Stimulated activated CD8-positive, alpha-beta memory T cell treated with anti-CD3 and anti-CD28 coated beads, Interleukin-15, amount 100 ng/mL, for 1 hour (primary cell): ENCODE measurements at regions not wholly inside any gene's neighbourhood (a gene's known extent, or its start where the extent isn't known, plus 50 kb on each side); places are given as distances from the start of the nearest gene placed in this dataset.

Experiments used
- DNase-seq: peaks from one replicate; pipeline ENCODE4 v3.0.0-alpha.2; 2020; ENCODE audit warnings: low read depth

GRCh38 chr18:41353777-41354528 lies 601.1 kb upstream of the PIK3C3 start:
- DNase-seq: no peak

DNA sequence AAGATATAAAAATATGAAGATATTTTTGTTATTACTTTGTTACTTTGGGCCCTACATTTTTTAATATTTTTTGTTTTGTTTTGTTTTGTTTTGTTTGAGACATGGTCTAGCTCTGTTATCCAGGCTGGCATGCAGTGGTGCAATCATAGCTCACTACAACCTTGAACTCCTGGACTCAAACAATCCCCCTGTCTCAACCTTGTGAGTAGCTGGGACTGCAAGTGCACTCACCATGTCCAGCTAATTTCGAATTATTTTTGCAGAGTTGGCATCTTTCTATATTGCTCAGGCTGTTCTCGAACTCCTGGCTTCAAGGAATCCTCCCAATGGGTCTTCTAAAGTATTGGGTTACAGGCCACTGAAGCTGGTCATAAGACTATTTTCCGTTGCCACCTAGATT lies 603.6 kb upstream of the PIK3C3 start:
- DNase-seq: no peak

DNA sequence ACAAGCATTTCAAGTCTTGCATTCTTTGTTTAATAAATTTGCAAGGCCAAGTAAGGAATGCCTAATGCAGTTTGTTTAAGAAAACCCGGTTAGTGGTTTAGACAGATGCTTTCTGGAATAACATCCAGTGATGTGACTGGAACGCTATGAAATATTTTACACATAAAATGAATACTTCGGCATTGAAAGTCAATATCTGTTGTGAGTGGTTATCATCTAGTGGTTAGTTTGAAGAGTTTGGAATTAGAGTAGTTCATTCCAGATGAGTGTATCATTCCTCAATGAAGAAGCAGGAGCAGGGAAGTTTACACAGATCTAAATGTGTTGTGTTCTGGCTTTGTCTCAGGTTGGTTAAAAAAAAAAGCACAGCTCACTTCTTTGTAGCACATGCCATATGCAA lies 608.0 kb upstream of the PIK3C3 start:
- no peak for DNase-seq

- DNase-seq: no peak
Measured at GRCh38 chr18:41343808-41344207, 611.2 kb upstream of the PIK3C3 start.

DNA sequence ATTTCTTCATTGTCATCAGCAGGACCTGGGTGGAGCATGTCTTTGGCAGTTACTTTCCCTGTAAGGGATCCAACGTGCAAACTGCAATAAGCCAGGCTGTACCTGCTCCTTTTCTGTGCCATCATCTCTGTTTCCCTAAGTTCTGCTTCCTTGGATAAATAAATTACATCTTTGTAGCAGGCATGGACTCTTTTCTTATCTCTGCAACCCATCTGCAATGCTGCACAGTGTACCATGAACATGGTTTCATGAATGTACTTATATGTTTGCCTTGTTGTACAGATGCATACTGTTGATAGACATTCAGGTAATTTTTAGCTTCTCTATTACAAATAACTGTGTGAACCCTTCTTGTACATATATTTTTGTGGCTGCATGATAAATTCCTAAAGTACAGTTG lies 616.7 kb upstream of the PIK3C3 start:
- DNase-seq: no peak

GRCh38 chr18:41331661-41332060 lies 623.4 kb upstream of the PIK3C3 start:
- no peak for DNase-seq

GRCh38 chr18:41326311-41326710 lies 628.7 kb upstream of the PIK3C3 start:
- no peak for DNase-seq

- no peak for DNase-seq
Measured at GRCh38 chr18:41324934-41325333, 630.1 kb upstream of the PIK3C3 start.

DNA sequence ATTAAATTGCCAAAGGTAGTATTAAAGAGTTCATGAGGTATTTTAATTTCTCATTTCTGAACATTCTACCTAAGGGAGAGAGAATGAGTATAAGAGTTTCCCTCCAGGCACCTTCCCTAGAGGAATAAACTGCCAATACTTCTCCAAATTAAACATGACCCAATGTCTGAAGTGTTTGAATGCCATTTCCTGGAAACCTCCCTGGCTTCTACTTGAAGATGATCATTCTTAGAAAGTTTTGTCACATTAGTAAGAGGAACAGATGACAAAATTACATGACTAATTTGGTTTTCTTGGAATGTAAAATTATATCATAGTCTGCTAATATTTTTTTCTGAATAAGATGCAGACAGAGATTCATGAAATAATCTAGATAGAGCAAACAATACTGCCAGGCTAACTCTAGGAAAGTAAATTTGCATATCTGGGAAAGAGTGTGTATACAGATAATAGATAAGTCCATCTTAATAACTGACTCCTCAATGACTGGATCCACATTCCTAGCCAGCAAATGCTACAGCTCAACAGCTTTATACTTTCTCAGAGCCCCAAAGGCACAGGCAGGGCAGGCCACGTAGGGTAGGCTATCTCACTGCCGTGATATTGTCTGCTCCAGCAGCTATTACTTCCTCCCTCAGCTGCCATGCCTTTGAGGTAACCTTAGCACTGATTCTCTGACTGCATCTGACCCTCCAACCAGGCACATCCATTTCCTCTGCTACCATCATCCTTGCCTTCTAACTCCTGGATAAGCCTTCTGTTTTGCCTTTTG lies 630.8 kb upstream of the PIK3C3 start:
- DNase-seq: no peak

DNA sequence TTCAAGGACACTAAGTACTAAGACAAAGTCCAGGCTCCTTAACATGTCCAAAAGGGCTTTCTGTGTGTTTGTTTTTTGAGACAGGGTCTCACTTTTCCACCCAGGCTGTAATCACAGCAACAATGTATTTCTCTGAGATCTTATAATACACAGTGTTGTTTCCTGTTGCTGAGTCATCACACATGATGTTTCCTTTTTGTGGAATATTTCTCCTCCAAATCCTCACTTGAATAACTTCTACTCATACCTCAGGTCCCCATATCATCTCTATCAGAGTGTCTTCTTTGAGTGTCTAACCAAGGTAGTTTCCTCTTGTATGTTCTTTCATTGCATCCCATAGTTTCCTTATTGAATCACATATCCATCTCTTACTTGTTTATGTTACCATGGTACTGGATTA lies 632.0 kb upstream of the PIK3C3 start:
- DNase-seq: no peak

DNA sequence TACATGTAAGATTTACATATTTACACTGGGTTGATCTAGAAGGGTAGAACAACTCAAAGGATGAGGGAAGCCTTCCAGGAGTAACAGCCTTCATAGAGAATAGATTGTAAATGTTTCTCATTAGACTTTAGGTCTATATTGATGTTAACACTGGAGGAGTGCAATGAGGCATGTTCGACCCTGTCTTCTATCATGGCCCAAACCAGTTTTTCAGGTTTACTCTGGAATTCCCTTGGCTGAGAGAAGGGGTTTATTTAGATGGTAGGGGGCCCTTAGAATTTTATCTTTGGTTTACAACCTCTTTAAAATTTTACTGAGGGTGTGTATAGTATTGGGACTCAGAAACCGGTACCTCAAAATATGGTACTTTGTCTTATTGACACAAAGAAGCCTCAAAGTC lies 634.9 kb upstream of the PIK3C3 start:
- DNase-seq: no peak

GRCh38 chr18:41315134-41315533 lies 639.9 kb upstream of the PIK3C3 start:
- no peak for DNase-seq

DNA sequence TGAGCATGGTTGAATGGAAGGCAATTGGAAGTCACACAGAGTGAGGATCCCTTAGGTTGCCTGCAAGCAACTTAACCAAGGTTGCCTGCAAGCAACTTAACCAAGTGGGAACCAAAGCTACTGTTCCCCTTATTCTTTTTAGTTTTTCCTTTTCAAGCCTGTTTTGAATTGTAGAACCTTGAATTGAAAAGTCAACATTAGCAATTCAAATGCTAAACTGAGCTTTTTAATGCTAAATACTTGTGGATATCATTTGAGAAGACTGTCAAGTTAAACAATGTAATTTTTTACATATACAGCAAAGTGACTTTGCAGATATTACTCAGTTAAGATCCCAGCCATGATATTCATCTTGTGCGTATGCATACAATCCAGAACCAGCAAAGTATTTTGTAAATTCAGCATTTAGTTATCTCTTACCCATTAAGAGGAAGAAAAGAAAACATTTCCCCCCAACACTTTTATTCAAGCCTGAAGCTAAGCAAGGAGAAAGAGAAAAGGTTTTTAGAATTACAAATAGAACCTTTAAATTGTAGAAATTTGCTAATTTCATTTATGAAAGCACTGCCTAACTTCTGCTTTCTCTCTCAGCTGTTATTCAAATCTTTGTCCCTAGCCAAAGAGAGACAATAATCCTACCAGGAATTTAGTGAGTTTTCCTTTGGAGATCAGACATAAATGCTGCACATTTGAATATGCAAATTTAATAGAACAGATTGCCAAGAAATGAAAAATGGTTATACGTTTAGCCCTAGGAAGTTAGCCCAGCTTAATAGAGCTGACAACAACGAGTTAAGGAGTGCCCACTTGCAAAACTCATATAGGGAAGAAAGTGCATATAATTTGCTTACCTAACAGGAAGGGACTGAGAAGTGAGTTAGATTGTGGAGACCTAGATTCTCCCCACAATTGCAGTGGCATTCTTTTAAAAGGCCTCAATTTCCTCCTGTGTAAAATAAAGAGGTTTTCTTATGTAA lies 643.2 kb upstream of the PIK3C3 start:
- DNase-seq: no peak

DNA sequence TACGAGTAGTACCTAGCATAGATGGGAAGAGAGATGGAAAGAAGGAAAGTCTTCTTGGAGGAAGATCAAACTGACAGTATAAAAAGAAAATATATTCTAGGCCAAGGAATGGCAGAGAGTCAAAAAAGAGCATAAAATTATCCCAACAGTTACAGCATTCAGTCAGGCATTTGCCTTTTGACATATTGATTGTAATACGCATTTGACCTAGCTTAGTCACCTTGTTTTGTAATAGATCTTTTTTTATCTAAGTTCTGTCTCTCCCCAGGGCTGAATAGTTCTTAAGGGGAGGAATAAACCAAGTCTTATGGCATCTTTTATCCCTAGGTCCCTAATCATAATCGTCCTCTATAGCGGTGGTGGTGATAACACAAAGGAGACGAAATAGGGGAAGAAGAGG lies 657.3 kb upstream of the PIK3C3 start:
- no peak for DNase-seq

DNA sequence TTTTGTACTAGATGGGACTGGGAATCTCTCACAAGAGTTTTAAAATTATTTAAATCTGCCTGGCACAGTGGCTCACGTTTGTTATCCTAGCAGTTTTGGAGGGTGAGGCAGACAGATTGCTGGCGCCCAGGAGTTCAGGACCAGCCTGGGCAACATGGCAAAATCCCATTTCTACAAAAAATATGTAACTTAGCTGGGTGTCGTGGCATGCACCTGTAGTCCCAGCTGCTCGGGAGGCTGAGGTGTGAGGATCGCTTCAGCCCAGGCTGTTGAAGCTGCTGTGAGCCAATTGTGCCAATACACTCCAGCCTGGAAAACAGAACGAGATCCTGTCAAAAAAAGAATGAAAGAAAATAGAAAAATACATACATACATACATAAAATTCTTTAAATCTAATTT lies 685.7 kb upstream of the PIK3C3 start:
- DNase-seq: no peak

DNA sequence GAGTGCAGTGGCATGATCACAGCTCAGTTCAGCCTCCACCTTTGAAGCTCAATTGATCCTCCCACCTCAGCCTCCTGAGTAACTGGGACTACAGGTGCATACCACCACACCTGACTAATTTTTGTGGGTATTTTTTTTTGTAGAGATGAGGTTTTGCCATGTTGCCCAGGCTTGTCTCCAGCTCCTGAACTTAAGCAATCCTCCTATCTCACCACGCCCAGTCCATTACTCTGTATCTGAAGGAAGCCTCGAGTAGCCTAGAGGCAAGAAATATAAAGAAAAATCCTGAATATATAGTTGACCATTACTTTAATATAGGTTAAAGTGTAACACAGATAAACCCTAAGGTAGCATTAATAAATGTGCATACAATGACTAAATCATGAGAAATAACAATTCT lies 686.8 kb upstream of the PIK3C3 start:
- DNase-seq: no peak

DNA sequence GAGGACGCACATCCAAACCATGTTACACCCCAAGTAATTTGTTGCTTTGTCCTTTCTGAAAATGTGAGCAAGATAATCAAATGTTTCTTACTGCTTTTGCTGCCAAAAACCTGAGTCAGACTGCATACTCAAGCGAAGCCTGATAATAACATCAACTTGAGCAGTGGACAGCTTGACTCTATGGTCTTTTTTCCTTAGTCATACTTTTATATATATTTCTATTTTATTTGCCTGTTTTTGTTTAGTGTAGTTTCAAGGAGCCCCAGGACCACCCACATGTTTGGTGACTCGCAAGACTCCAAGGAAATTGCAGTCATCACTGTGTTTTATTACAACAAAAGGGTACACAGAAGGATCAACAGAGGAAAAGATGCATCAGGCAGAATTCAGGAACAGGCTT lies 688.4 kb upstream of the PIK3C3 start:
- DNase-seq: no peak

DNA sequence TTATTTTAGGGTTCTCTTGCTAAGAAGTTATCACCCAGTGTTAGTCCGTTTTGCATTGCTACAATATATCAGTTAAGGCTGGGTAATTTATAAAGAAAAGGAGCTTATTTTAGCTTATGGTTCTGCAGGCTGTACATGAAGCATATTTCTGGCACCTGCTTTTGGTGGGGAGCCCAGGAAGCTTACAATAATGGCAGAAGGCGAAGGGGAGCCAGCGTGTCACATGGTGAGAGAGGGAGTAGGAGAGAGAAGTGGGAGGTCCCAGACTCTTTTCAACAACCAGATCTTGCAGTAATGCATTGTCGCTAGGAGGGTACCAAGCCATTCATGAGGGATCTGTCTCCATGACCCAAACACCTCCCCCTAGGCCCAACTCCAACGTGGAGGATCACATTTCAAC lies 688.8 kb upstream of the PIK3C3 start:
- DNase-seq: no peak

DNA sequence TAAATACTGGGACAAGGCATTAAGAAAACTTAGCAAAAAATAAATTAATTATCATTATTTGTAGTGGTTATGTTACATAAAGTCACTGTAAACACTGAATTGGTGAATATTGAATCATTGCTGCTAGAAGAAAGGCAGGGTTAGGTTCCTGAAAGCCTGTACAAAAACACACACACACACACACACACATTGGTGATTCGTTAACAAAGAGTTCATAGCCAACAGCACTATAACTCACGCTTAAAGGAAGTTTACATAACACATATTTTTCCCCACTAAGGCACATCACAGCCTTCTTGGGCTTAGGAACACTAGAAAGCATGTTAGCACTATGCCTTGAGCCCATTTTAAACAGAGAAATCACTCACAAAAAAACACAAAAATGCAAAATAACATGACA lies 690.0 kb upstream of the PIK3C3 start:
- no peak for DNase-seq

GRCh38 chr18:41263956-41264355 lies 691.1 kb upstream of the PIK3C3 start:
- DNase-seq: no peak

- DNase-seq: no peak
Measured at GRCh38 chr18:41262688-41263087, 692.3 kb upstream of the PIK3C3 start.

DNA sequence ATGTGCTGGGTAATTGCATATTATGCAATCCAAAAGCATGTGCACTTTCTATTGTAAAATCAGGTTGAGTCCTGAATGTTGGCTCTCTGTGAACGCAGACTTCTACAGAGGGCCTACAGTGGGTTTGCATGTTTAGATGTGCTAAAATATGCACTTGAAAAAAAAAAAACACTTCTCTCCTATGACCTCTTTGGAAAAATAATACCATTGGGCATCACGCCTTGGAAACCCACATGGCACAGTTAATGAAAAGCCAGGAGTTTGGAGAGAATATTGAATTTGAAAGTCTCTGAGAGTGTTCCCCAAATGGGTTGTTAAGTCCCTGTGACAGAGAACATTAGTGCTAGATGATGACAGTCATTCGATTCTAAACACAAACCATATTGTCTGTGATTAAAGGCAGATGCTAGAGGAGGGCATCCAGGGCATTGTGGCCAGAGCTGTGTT lies 710.4 kb upstream of the PIK3C3 start:
- no peak for DNase-seq

DNA sequence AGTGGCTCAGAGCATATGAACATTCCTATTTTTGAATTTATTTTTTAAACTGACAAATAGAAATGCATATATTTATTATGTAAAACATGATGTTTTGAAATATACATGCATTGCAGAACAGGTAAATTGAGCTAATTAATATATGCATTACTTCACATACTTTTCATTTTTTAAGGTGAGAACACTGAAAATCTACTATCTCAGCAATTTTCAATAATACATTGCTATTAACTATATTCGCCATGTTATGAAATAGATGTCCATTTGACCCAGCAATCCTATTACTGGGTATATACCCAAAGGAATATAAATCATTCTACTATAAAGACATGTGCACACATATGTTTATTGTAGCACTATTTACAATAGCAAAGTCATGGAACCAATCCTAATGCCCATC lies 717.7 kb upstream of the PIK3C3 start:
- DNase-seq: no peak
